Progenitor cell of endocrine pancreas (in vitro differentiated cells): ENCODE measurements at regions not wholly inside any gene's neighbourhood (a gene's known extent, or its start where the extent isn't known, plus 50 kb on each side); places are given as distances from the start of the nearest gene placed in this dataset.
A peak's percentile ranks its signal among the peaks of the same experiment; 100 is the strongest.

ENCODE experiments used
- DNase-seq: peaks from one replicate; pipeline ENCODE4 v3.0.0; 2021; ENCODE audit warnings: low spot score; ENCODE audit not compliant: unreplicated experiment
- H3K27ac Mint-ChIP-seq: 2 replicates; pipeline ENCODE4 v1.8.0; 2021; ENCODE audit warnings: mild to moderate bottlenecking, moderate library complexity, mixed read lengths
- H3K27me3 Mint-ChIP-seq: 2 replicates; pipeline ENCODE4 v1.8.0; 2021; ENCODE audit warnings: mixed read lengths
- H3K36me3 Mint-ChIP-seq: 2 replicates; pipeline ENCODE4 v1.8.0; 2022; ENCODE audit warnings: mixed read lengths; ENCODE audit not compliant: insufficient read depth
- H3K4me1 Mint-ChIP-seq: 2 replicates; pipeline ENCODE4 v1.8.0; 2021; ENCODE audit warnings: low read depth, mixed read lengths
- H3K4me3 Mint-ChIP-seq: 2 replicates; pipeline ENCODE4 v1.8.0; 2021; ENCODE audit warnings: low read depth, mild to moderate bottlenecking, moderate library complexity, mixed read lengths
- H3K9me3 Mint-ChIP-seq: 2 replicates; pipeline ENCODE4 v1.8.0; 2021; ENCODE audit warnings: low read depth, mixed read lengths
- CTCF ChIP-seq: fragments of 200-600 bp; sonication (generic); IDR thresholded peaks from one replicate; pipeline ENCODE4 v1.5.0; 2021; ENCODE audit warnings: antibody characterized with exemption, mild to moderate bottlenecking; ENCODE audit not compliant: unreplicated experiment

GRCh38 chr1:163421701-163422100 lies 99.9 kb downstream of the NUF2 start:
- peaks cover 9% of the 10 kb centered on the region for H3K4me1 Mint-ChIP-seq
- H3K27ac Mint-ChIP-seq: no peak overlapping the region
- no peaks in the 10 kb centered on the region for H3K36me3 Mint-ChIP-seq
- no peaks in the 10 kb centered on the region for H3K27me3 Mint-ChIP-seq
- peaks cover 6% of the 10 kb centered on the region for H3K9me3 Mint-ChIP-seq
- TF ChIP-seq CTCF: no peak
- no peak overlapping the region for H3K4me3 Mint-ChIP-seq
- DNase-seq: no peak

- Mint-ChIP-seq H3K4me1 (peaks cover 13% of the 10 kb centered on the region), H3K4me3 (no peak overlapping the region), H3K36me3 (no peaks in the 10 kb centered on the region), H3K9me3 (peaks cover 8% of the 10 kb centered on the region), H3K27me3 (no peaks in the 10 kb centered on the region), H3K27ac (no peak overlapping the region)
- no peak for TF ChIP-seq CTCF
- DNase-seq: no peak
These were observed 101.1 kb downstream of the NUF2 start for GRCh38 chr1:163422738-163423404.

- Mint-ChIP-seq H3K4me3 (no peak overlapping the region), H3K36me3 (no peaks in the 10 kb centered on the region), H3K9me3 (peaks cover 10% of the 10 kb centered on the region), H3K27ac (peak overlapping the region; percentile 34), H3K27me3 (no peaks in the 10 kb centered on the region), H3K4me1 (peaks cover 13% of the 10 kb centered on the region)
- no peak for DNase-seq
- TF ChIP-seq CTCF: no peak
These were observed 104.9 kb downstream of the NUF2 start for GRCh38 chr1:163426505-163427251.

GRCh38 chr1:163427279-163427678 lies 105.5 kb downstream of the NUF2 start:
- no peak for DNase-seq
- H3K4me1 Mint-ChIP-seq: peaks cover 13% of the 10 kb centered on the region
- H3K9me3 Mint-ChIP-seq: peaks cover 13% of the 10 kb centered on the region
- H3K27me3 Mint-ChIP-seq: no peaks in the 10 kb centered on the region
- TF ChIP-seq CTCF: no peak
- H3K27ac Mint-ChIP-seq: no peak overlapping the region
- peaks cover 2% of the 10 kb centered on the region for H3K36me3 Mint-ChIP-seq
- H3K4me3 Mint-ChIP-seq: no peak overlapping the region

GRCh38 chr1:163436140-163436812 lies 114.5 kb downstream of the NUF2 start:
- Mint-ChIP-seq H3K4me1 (no peaks in the 10 kb centered on the region), H3K27ac (no peak overlapping the region), H3K9me3 (peaks cover 10% of the 10 kb centered on the region), H3K4me3 (no peak overlapping the region), H3K36me3 (peaks cover 4% of the 10 kb centered on the region), H3K27me3 (peaks cover 6% of the 10 kb centered on the region)
- no peak for DNase-seq
- no peak for TF ChIP-seq CTCF
